ENCODE measurements at regions not wholly inside any gene's neighbourhood (a gene's known extent, or its start where the extent isn't known, plus 50 kb on each side); places are given as distances from the start of the nearest gene placed in this dataset.
"Not testable (repeated sequence)": the region's sequence is repeated elsewhere in the genome, so short reads cannot be mapped to it uniquely, and the experiment has no call there.

GRCh38 chr9:101849102-101849707 lies 110.8 kb upstream of the GRIN3A start:
- no peaks in the 10 kb centered on the region for H3K4me1 ChIP-seq (ENCODE audit: insufficient read depth, low read length, poor library complexity, severe bottlenecking)
- intact Hi-C loops (cut with micrococcal nuclease; ENCODE audit: unreplicated experiment), result no loop called here
- H3K36me3 ChIP-seq (ENCODE audit: insufficient read depth, low read length, poor library complexity, severe bottlenecking), result no peaks in the 10 kb centered on the region
- no peak for DNase-seq (ENCODE audit: low spot score)
- H3K4me3 ChIP-seq (ENCODE audit: low read depth, low read length, poor library complexity, severe bottlenecking), result no peak overlapping the region
- CTCF ChIA-PET, result no interaction called here
- POLR2A ChIA-PET (ENCODE audit: low non-redundant PET), result no interaction called here
- BruUV-seq (replicated peaks), result no TSS peak
- no peaks in the 10 kb centered on the region for H3K27me3 ChIP-seq (replicated peaks; ENCODE audit: insufficient read depth, low read depth, low read length, poor library complexity)
- TF ChIP-seq EZH2 (IDR thresholded peaks at IDR 0.05; ENCODE audit: borderline replicate concordance, low read depth, low read length, poor library complexity, severe bottlenecking), result no peak
- TF ChIP-seq CTCF (conservative IDR thresholded peaks at IDR 0.05; ENCODE audit: low read depth, low read length), result no peak
- H3K9me3 ChIP-seq (ENCODE audit: low read depth, low read length, poor library complexity, severe bottlenecking), result no peaks in the 10 kb centered on the region
- no peak overlapping the region for H3K27ac ChIP-seq (ENCODE audit: low read depth, low read length, poor library complexity, severe bottlenecking)

- no TSS peak for BruUV-seq (replicated peaks)
- no peak for TF ChIP-seq CTCF (conservative IDR thresholded peaks at IDR 0.05; ENCODE audit: low read depth, low read length)
- no peak for TF ChIP-seq EZH2 (IDR thresholded peaks at IDR 0.05; ENCODE audit: borderline replicate concordance, low read depth, low read length, poor library complexity, severe bottlenecking)
- ChIA-PET POLR2A (ENCODE audit: low non-redundant PET) (no interaction called here), CTCF (no interaction called here)
- no peaks in the 10 kb centered on the region for H3K36me3 ChIP-seq (ENCODE audit: insufficient read depth, low read length, poor library complexity, severe bottlenecking)
- H3K9me3 ChIP-seq (ENCODE audit: low read depth, low read length, poor library complexity, severe bottlenecking), result no peaks in the 10 kb centered on the region
- no peak overlapping the region for H3K4me3 ChIP-seq (ENCODE audit: low read depth, low read length, poor library complexity, severe bottlenecking)
- H3K27me3 ChIP-seq (replicated peaks; ENCODE audit: insufficient read depth, low read depth, low read length, poor library complexity), result no peaks in the 10 kb centered on the region
- no peak overlapping the region for H3K27ac ChIP-seq (ENCODE audit: low read depth, low read length, poor library complexity, severe bottlenecking)
- intact Hi-C loops (cut with micrococcal nuclease; ENCODE audit: unreplicated experiment), result no loop called here
- DNase-seq (ENCODE audit: low spot score), result peak; percentile 10
- no peaks in the 10 kb centered on the region for H3K4me1 ChIP-seq (ENCODE audit: insufficient read depth, low read length, poor library complexity, severe bottlenecking)
These were observed 110.1 kb upstream of the GRIN3A start for GRCh38 chr9:101848485-101848919.

DNA sequence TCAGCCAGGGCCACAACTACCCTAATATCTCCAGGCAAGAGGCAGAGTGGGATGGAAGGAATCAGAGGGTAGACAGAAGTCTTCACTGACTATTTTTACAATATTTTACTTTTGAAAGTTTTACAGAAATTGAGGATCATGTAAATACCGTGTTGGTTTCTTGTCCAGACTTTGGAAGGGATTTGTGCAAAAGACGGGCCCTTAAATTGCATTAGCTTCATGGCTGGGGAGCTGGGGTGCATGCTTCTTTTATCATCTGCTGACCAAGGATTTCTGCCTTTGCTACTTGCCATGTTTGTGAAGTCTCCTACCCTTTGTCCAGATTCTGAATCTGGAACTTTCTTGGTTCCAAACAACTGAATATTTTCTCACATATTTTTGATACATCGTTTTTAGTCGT lies 107.7 kb upstream of the GRIN3A start:
- no peak for TF ChIP-seq EZH2 (IDR thresholded peaks at IDR 0.05; ENCODE audit: borderline replicate concordance, low read depth, low read length, poor library complexity, severe bottlenecking)
- no TSS peak for BruUV-seq (replicated peaks)
- CTCF ChIA-PET, result no interaction called here

DNA sequence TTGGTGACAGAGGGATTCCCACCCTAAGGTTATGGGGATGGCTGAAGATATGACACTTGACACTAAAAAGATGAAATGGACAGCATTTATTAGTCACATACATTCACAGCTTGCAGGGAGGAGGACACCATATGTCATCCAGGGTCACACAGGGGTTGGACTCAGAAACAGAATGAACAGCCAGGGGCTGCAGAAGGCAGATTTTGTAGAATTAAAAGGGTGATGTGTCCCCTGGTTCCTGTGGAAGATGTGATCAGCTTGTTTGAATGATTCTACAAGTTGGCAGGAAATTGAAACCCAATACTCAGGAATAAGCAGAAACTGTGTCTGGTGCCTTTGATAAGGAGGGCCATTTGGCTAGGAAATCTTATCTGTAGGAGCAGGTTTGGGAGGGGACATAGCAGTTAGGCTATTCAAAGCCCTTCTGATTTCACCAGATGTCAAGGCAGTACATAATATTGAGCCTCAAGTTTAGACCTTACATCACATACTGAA lies 102.3 kb upstream of the GRIN3A start:
- intact Hi-C loops (cut with micrococcal nuclease; ENCODE audit: unreplicated experiment), result no loop called here
- ChIA-PET POLR2A (ENCODE audit: low non-redundant PET) (no interaction called here), CTCF (no interaction called here)
- Histone ChIP-seq H3K27ac (ENCODE audit: low read depth, low read length, poor library complexity, severe bottlenecking) (no peak overlapping the region), H3K9me3 (ENCODE audit: low read depth, low read length, poor library complexity, severe bottlenecking) (no peaks in the 10 kb centered on the region), H3K27me3 (replicated peaks; ENCODE audit: insufficient read depth, low read depth, low read length, poor library complexity) (no peaks in the 10 kb centered on the region), H3K36me3 (ENCODE audit: insufficient read depth, low read length, poor library complexity, severe bottlenecking) (no peaks in the 10 kb centered on the region), H3K4me3 (ENCODE audit: low read depth, low read length, poor library complexity, severe bottlenecking) (no peak overlapping the region), H3K4me1 (ENCODE audit: insufficient read depth, low read length, poor library complexity, severe bottlenecking) (no peaks in the 10 kb centered on the region)
- TF ChIP-seq EZH2 (IDR thresholded peaks at IDR 0.05; ENCODE audit: borderline replicate concordance, low read depth, low read length, poor library complexity, severe bottlenecking), result no peak
- TF ChIP-seq CTCF (conservative IDR thresholded peaks at IDR 0.05; ENCODE audit: low read depth, low read length), result no peak
- no peak for DNase-seq (ENCODE audit: low spot score)
- no TSS peak for BruUV-seq (replicated peaks)

More for the DNA sequence above, 107.7 kb upstream of the GRIN3A start:
- no peaks in the 10 kb centered on the region for H3K9me3 ChIP-seq (ENCODE audit: low read depth, low read length, poor library complexity, severe bottlenecking)
- H3K27me3 ChIP-seq (replicated peaks; ENCODE audit: insufficient read depth, low read depth, low read length, poor library complexity), result no peaks in the 10 kb centered on the region
- POLR2A ChIA-PET (ENCODE audit: low non-redundant PET), result no interaction called here
- DNase-seq (ENCODE audit: low spot score), result no peak
- intact Hi-C loops (cut with micrococcal nuclease; ENCODE audit: unreplicated experiment), result no loop called here
- no peaks in the 10 kb centered on the region for H3K36me3 ChIP-seq (ENCODE audit: insufficient read depth, low read length, poor library complexity, severe bottlenecking)
- H3K27ac ChIP-seq (ENCODE audit: low read depth, low read length, poor library complexity, severe bottlenecking), result no peak overlapping the region
- no peaks in the 10 kb centered on the region for H3K4me1 ChIP-seq (ENCODE audit: insufficient read depth, low read length, poor library complexity, severe bottlenecking)
- H3K4me3 ChIP-seq (ENCODE audit: low read depth, low read length, poor library complexity, severe bottlenecking), result no peak overlapping the region

- POLR2A ChIA-PET (ENCODE audit: low non-redundant PET); H3K4me1 ChIP-seq (ENCODE audit: insufficient read depth, low read length, poor library complexity, severe bottlenecking); H3K36me3 ChIP-seq (ENCODE audit: insufficient read depth, low read length, poor library complexity, severe bottlenecking); H3K9me3 ChIP-seq (ENCODE audit: low read depth, low read length, poor library complexity, severe bottlenecking); H3K27ac ChIP-seq (ENCODE audit: low read depth, low read length, poor library complexity, severe bottlenecking); H3K4me3 ChIP-seq (ENCODE audit: low read depth, low read length, poor library complexity, severe bottlenecking); BruUV-seq (replicated peaks); DNase-seq (ENCODE audit: low spot score); CTCF ChIA-PET; H3K27me3 ChIP-seq (replicated peaks; ENCODE audit: insufficient read depth, low read depth, low read length, poor library complexity); intact Hi-C loops (cut with micrococcal nuclease; ENCODE audit: unreplicated experiment): not testable (repeated sequence)
These were observed 100.5 kb upstream of the GRIN3A start for GRCh38 chr9:101838988-101839387.
